Psoas muscle (tissue), 7 donors: ENCODE measurements at regions not wholly inside any gene's neighbourhood (a gene's known extent, or its start where the extent isn't known, plus 50 kb on each side); places are given as distances from the start of the nearest gene placed in this dataset.
"Not testable (repeated sequence)": the region's sequence is repeated elsewhere in the genome, so short reads cannot be mapped to it uniquely, and the experiment has no call there.

Source experiments
- ATAC-seq, 4 donors: fragments of 200-7000 bp; cut with Tn5 transposase; one replicate each; pipeline ENCODE4 v1.9.1; 2020; ENCODE audit warnings: moderate library complexity in 3 of 4, mild to moderate bottlenecking in 2 of 4
- DNase-seq, 2 donors: peaks; one replicate each; pipeline ENCODE4 v3.0.0-alpha.2; 2020
- H3K27ac ChIP-seq: fragments of 200-600 bp; one replicate; pipeline ENCODE4 v1.8.0; 2022
- H3K27me3 ChIP-seq, 3 donors: fragments of 200-600 bp in 1 of 3; one replicate each; pipeline versions ENCODE4 v1.6.1 to v1.8.0; 2013 to 2022; ENCODE audit warnings: low read length in 2 of 3, mild to moderate bottlenecking in 2 of 3, moderate library complexity in 1 of 3; ENCODE audit not compliant: insufficient read depth in 3 of 3
- H3K36me3 ChIP-seq, 2 donors: fragments of 200-600 bp in 1 of 2; one replicate each; pipeline versions ENCODE4 v1.6.1 to v1.8.0; 2013 to 2022; ENCODE audit warnings: low read depth in 1 of 2, mild to moderate bottlenecking in 1 of 2, moderate library complexity in 1 of 2; ENCODE audit not compliant: insufficient read depth in 1 of 2
- H3K4me1 ChIP-seq: fragments of 200-600 bp; one replicate; pipeline ENCODE4 v1.8.0; 2022
- H3K4me3 ChIP-seq: fragments of 200-600 bp; one replicate; pipeline ENCODE4 v1.8.0; 2022; ENCODE audit warnings: mild to moderate bottlenecking
- H3K9me3 ChIP-seq: fragments of 200-600 bp; one replicate; pipeline ENCODE4 v1.8.0; 2022
- WGBS, 3 donors: extraction: QIAGEN DNeasy Blood & Tissue Kit; methylation state at CpG; one replicate each; pipeline versions ENCODE4 v1.1.6 to v1.1.7; 2013; 5-methylcytosine and 5-hydroxymethylcytosine counted together
- intact Hi-C, 2 donors: fragments of 100-400 bp; cut with DNase I; formaldehyde crosslinking; loops; one replicate each; pipeline versions ENCODE4 v1.11.0 to v1.14.2; 2022
- TF ChIP-seq, protein P1 (sequence below): fragments of 200-600 bp; IDR thresholded peaks from one replicate; pipeline ENCODE4 v1.8.0; 2022; ENCODE audit warnings: antibody characterized with exemption
- donor health status: healthy with polysubstance abuse.
- donor health status: DM: no; HTN: no; CAD: no; lungs with moderate emphysema.
- donor health status: Bipolar disorder and iron deficiency.
- donor health status: healthy.
- donor health status: DM: yes; HTN: yes; CAD: no.
- donor health status: DM: no; HTN: no; CAD: no.
- donor health status: DM: yes; HTN: yes; CAD: no.

GRCh38 chr21:17682924-17683323 is 70.2 kb upstream of the BTG3 start:
- DNase-seq (no peak), ATAC-seq (no peak)
- Histone ChIP-seq H3K27ac (no peak overlapping the region), H3K4me3 (no peak overlapping the region), H3K27me3 (no peaks in the 10 kb centered on the region), H3K4me1 (no peaks in the 10 kb centered on the region), H3K36me3 (no peaks in the 10 kb centered on the region), H3K9me3 (no peaks in the 10 kb centered on the region)
- intact Hi-C loops = loop anchor here (5.0 kb wide), 2 partner anchors 219 to 239 kb away; no protein-coding TSS in a partner anchor
- TF ChIP-seq, protein P1, sequence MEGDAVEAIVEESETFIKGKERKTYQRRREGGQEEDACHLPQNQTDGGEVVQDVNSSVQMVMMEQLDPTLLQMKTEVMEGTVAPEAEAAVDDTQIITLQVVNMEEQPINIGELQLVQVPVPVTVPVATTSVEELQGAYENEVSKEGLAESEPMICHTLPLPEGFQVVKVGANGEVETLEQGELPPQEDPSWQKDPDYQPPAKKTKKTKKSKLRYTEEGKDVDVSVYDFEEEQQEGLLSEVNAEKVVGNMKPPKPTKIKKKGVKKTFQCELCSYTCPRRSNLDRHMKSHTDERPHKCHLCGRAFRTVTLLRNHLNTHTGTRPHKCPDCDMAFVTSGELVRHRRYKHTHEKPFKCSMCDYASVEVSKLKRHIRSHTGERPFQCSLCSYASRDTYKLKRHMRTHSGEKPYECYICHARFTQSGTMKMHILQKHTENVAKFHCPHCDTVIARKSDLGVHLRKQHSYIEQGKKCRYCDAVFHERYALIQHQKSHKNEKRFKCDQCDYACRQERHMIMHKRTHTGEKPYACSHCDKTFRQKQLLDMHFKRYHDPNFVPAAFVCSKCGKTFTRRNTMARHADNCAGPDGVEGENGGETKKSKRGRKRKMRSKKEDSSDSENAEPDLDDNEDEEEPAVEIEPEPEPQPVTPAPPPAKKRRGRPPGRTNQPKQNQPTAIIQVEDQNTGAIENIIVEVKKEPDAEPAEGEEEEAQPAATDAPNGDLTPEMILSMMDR = no peak
- 88 to 93% (median 89%) methylated on average over 2 of the region's 2 CpGs for WGBS, 3 donors

DNA sequence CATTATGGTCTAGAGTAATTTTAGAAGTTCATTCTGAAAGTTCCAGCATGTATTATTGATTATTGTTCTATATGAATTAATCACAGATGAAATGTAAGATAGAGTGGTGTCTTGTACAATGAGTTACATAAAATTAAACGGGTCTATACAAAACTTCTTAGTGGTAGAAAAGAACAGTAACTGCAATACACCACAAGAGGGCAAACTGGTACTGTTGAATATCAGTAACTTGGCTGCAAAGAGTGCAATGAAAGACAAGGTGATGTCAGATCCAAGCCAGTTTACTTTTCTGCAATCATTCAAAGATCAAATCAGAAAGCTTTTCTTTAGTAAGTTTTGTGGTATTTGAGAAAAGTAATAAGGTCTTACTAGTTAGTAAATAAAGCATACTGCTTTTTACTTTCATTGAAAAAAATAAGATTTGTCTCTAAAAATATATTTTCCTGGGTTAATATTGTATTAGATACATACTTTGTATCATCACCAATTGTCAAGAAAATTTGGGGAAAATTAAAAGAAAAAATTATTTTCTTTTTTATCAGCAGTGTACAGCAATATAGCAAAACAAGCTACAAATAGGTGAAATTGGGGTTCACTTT is 66.4 kb upstream of the BTG3 start:
- TF ChIP-seq, protein P1 = peak; percentile 74
- no peaks in the 10 kb centered on the region for H3K27me3 ChIP-seq
- no peaks in the 10 kb centered on the region for H3K9me3 ChIP-seq
- no peak for DNase-seq
- WGBS, 3 donors = 0 to 3% (median 1%) methylated on average over 1 of the region's 1 CpG
- no peaks in the 10 kb centered on the region for H3K4me1 ChIP-seq
- no peak overlapping the region for H3K4me3 ChIP-seq
- H3K36me3 ChIP-seq = no peaks in the 10 kb centered on the region
- ATAC-seq = peak; percentile 53 to 82 (median 67)
- no peak overlapping the region for H3K27ac ChIP-seq
- intact Hi-C loops = loop anchor here (2.0 to 5.0 kb wide), 2 partner anchors 223 to 246 kb away; no protein-coding TSS in a partner anchor

- not testable (repeated sequence) for H3K9me3 ChIP-seq, ATAC-seq, H3K4me3 ChIP-seq, H3K4me1 ChIP-seq, H3K27me3 ChIP-seq, DNase-seq, H3K27ac ChIP-seq, H3K36me3 ChIP-seq
- 85 to 90% (median 86%) methylated on average over 7 to 11 of the region's 11 CpGs for WGBS, 3 donors
- intact Hi-C loops = loop anchor here in 1 of 2 donors (5.0 kb wide), 1 partner anchor 225 kb away; no protein-coding TSS in a partner anchor
These were observed 64.2 kb upstream of the BTG3 start for GRCh38 chr21:17676930-17677329.

DNA sequence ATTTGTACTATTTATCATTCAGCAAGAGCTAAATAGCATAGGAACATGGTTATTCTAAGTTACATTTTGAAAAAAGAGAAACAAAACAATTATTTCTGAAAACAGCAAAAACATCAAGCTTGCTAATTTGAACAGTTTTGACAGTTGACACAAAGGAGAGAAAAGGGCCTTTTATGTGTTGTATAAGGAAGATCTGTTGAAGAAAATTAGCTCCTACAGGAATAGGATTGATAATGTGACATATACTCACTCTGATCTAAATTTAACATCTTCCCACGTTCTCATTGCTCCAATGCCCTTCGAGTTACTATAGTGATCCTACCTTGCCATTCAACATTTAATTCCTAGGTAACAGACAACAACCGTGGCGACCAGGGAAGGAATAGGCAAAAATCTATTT is 61.4 kb upstream of the BTG3 start:
- no peak overlapping the region for H3K4me3 ChIP-seq
- H3K36me3 ChIP-seq = no peaks in the 10 kb centered on the region
- H3K9me3 ChIP-seq = no peaks in the 10 kb centered on the region
- no peak overlapping the region for H3K27ac ChIP-seq
- 75 to 79% (median 77%) methylated on average over 4 of the region's 4 CpGs for WGBS, 3 donors
- no peaks in the 10 kb centered on the region for H3K27me3 ChIP-seq
- ATAC-seq (no peak), DNase-seq (no peak)
- TF ChIP-seq, protein P1 = no peak
- intact Hi-C loops = no loop called here
- H3K4me1 ChIP-seq = no peaks in the 10 kb centered on the region

GRCh38 chr21:17673261-17674020 is 60.7 kb upstream of the BTG3 start:
- WGBS, 3 donors = 34 to 38% (median 38%) methylated on average over 11 of the region's 11 CpGs
- Histone ChIP-seq H3K4me1 (no peaks in the 10 kb centered on the region), H3K27ac (no peak overlapping the region), H3K27me3 (no peaks in the 10 kb centered on the region), H3K4me3 (no peak overlapping the region), H3K9me3 (no peaks in the 10 kb centered on the region), H3K36me3 (no peaks in the 10 kb centered on the region)
- ATAC-seq (no peak), DNase-seq (no peak)
- intact Hi-C loops = no loop called here
- TF ChIP-seq, protein P1 = no peak
